DND-41 (cell line): ENCODE measurements at regions not wholly inside any gene's neighbourhood (a gene's known extent, or its start where the extent isn't known, plus 50 kb on each side); places are given as distances from the start of the nearest gene placed in this dataset.
"Not testable (repeated sequence)": the region's sequence is repeated elsewhere in the genome, so short reads cannot be mapped to it uniquely, and the experiment has no call there.

Experiments used
- EZH2 ChIP-seq: IDR thresholded peaks from 3 replicates; pipeline ENCODE4 v1.6.1; 2012; ENCODE audit warnings: borderline replicate concordance, low read depth, mild to moderate bottlenecking, moderate library complexity, low read length, inconsistent platforms; ENCODE audit not compliant: severe bottlenecking
- TF ChIP-seq, protein P1 (sequence below): IDR thresholded peaks from 2 replicates; pipeline ENCODE4 v1.5.1; 2012; ENCODE audit warnings: borderline replicate concordance, low read length, moderate library complexity, mild to moderate bottlenecking; ENCODE audit not compliant: poor library complexity, severe bottlenecking; ENCODE audit errors: extremely low read depth

GRCh38 chr20:64328595-64329250 is 73.2 kb downstream of the PCMTD2 start:
- TF ChIP-seq, protein P1, sequence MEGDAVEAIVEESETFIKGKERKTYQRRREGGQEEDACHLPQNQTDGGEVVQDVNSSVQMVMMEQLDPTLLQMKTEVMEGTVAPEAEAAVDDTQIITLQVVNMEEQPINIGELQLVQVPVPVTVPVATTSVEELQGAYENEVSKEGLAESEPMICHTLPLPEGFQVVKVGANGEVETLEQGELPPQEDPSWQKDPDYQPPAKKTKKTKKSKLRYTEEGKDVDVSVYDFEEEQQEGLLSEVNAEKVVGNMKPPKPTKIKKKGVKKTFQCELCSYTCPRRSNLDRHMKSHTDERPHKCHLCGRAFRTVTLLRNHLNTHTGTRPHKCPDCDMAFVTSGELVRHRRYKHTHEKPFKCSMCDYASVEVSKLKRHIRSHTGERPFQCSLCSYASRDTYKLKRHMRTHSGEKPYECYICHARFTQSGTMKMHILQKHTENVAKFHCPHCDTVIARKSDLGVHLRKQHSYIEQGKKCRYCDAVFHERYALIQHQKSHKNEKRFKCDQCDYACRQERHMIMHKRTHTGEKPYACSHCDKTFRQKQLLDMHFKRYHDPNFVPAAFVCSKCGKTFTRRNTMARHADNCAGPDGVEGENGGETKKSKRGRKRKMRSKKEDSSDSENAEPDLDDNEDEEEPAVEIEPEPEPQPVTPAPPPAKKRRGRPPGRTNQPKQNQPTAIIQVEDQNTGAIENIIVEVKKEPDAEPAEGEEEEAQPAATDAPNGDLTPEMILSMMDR: not testable (repeated sequence)
- not testable (repeated sequence) for TF ChIP-seq EZH2
